Kidney (tissue), 13 donors: ENCODE measurements at regions not wholly inside any gene's neighbourhood (a gene's known extent, or its start where the extent isn't known, plus 50 kb on each side); places are given as distances from the start of the nearest gene placed in this dataset.

Experiments used
- DNase-seq, 5 donors: peaks; one replicate each; pipeline ENCODE4 v3.0.0-alpha.2; 2013 to 2020
- FAIRE-seq: peaks from 2 replicates; lab custom pipeline; 2012; peaks lifted over from hg19 to GRCh38; lab: Jason Lieb, UNC
- H3K27ac ChIP-seq, 2 donors: one replicate each; pipeline ENCODE4 v1.7.0; 2013; ENCODE audit warnings: low read depth in 2 of 2, low read length in 2 of 2, inconsistent platforms in 1 of 2
- H3K27me3 ChIP-seq: one replicate; pipeline ENCODE4 v1.7.1; 2013; ENCODE audit warnings: low read length, inconsistent platforms; ENCODE audit not compliant: control insufficient read depth, insufficient read depth
- H3K36me3 ChIP-seq, 3 donors: one replicate each; pipeline versions ENCODE4 v1.7.0 to v1.7.1; 2013; ENCODE audit warnings: low read length in 3 of 3, control low read depth in 1 of 3, inconsistent platforms in 1 of 3; ENCODE audit not compliant: insufficient read depth in 3 of 3, control insufficient read depth in 2 of 3
- H3K4me1 ChIP-seq, 3 donors: one replicate each; pipeline versions ENCODE4 v1.7.0 to v1.7.1; 2013; ENCODE audit warnings: low read length in 3 of 3, inconsistent platforms in 1 of 3, low read depth in 1 of 3; ENCODE audit not compliant: control insufficient read depth in 2 of 3, insufficient read depth in 2 of 3
- H3K4me3 ChIP-seq, 3 donors: one replicate each; pipeline versions ENCODE4 v1.7.0 to v1.8.1; 2013; ENCODE audit warnings: low read length in 3 of 3, control low read depth in 1 of 3, inconsistent platforms in 1 of 3
- H3K9ac ChIP-seq, 3 donors: one replicate each; pipeline versions ENCODE4 v1.7.0 to v1.7.1; 2013; ENCODE audit warnings: low read length in 3 of 3, control low read depth in 1 of 3, inconsistent platforms in 1 of 3
- H3K9me3 ChIP-seq, 3 donors: one replicate each; pipeline versions ENCODE4 v1.7.0 to v1.7.1; 2013; ENCODE audit warnings: low read length in 3 of 3, control low read depth in 1 of 3, inconsistent platforms in 1 of 3; ENCODE audit not compliant: control insufficient read depth in 2 of 3, insufficient read depth in 1 of 3
- intact Hi-C: fragments of 100-400 bp; cut with DNase I; formaldehyde crosslinking; loops from one replicate; pipeline ENCODE4 v1.11.1; 2022
- TF ChIP-seq, protein P1 (sequence below): IDR thresholded peaks from 3 replicates; pipeline ENCODE4 v1.5.1; 2012; ENCODE audit warnings: mild to moderate bottlenecking, moderate library complexity, borderline replicate concordance; ENCODE audit not compliant: insufficient read depth; ENCODE audit errors: extremely low read depth
- donor health status: control.
- donor health status: control.
- donor health status: control.
- donor health status: control.
- donor health status: control.
- donor health status: DM: yes; HTN: yes; CAD: no.
- donor health status: Normal renal cell carcinoma (clear cell type).

DNA sequence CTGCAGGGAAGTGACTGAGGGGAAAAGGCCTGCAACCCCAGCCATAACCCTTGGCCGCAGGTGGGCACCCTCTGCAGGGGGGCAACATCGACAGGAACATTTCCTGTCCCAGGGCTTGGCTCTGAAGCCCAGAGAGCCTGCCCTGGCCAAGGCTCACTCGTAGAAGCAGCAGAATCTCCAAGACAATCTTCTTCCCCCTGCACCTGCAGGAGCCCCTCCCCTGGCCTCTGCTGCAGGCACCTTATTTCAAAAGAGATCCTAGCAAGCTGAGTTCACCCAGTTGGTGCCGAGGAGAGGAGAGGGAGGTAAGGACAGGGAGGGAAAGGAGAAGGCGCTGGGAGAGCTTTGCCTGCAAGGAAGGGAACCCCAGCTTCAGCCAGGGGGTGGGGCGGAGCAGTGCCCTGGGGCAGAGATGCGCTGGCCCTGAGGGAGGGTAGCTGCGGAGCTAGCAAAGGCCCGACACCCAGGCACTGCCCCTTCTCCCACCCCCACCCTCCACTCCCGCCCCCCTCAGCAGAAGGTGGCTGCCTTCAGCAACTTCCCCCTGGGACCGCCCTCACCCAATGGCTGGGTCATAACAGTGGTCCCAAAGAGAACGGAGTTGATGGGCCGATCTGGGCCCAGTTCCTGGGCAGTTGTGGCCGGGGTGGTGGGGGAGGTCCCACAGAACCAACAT lies 104.3 kb upstream of the TNRC6C start:
- H3K27ac ChIP-seq: no peak overlapping the region
- no peaks in the 10 kb centered on the region for H3K4me1 ChIP-seq
- TF ChIP-seq, protein P1, sequence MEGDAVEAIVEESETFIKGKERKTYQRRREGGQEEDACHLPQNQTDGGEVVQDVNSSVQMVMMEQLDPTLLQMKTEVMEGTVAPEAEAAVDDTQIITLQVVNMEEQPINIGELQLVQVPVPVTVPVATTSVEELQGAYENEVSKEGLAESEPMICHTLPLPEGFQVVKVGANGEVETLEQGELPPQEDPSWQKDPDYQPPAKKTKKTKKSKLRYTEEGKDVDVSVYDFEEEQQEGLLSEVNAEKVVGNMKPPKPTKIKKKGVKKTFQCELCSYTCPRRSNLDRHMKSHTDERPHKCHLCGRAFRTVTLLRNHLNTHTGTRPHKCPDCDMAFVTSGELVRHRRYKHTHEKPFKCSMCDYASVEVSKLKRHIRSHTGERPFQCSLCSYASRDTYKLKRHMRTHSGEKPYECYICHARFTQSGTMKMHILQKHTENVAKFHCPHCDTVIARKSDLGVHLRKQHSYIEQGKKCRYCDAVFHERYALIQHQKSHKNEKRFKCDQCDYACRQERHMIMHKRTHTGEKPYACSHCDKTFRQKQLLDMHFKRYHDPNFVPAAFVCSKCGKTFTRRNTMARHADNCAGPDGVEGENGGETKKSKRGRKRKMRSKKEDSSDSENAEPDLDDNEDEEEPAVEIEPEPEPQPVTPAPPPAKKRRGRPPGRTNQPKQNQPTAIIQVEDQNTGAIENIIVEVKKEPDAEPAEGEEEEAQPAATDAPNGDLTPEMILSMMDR: no peak
- no peak for FAIRE-seq
- no peak overlapping the region for H3K4me3 ChIP-seq
- no peak overlapping the region for H3K9ac ChIP-seq
- no peaks in the 10 kb centered on the region for H3K27me3 ChIP-seq
- H3K36me3 ChIP-seq: peaks cover 0 to 3% (median 0%) of the 10 kb centered on the region in 3 donors
- intact Hi-C loops: no loop called here
- peak in 1 of 5 donors; percentile 39 for DNase-seq
- H3K9me3 ChIP-seq: peaks cover 0 to 3% (median 0%) of the 10 kb centered on the region in 3 donors

DNA sequence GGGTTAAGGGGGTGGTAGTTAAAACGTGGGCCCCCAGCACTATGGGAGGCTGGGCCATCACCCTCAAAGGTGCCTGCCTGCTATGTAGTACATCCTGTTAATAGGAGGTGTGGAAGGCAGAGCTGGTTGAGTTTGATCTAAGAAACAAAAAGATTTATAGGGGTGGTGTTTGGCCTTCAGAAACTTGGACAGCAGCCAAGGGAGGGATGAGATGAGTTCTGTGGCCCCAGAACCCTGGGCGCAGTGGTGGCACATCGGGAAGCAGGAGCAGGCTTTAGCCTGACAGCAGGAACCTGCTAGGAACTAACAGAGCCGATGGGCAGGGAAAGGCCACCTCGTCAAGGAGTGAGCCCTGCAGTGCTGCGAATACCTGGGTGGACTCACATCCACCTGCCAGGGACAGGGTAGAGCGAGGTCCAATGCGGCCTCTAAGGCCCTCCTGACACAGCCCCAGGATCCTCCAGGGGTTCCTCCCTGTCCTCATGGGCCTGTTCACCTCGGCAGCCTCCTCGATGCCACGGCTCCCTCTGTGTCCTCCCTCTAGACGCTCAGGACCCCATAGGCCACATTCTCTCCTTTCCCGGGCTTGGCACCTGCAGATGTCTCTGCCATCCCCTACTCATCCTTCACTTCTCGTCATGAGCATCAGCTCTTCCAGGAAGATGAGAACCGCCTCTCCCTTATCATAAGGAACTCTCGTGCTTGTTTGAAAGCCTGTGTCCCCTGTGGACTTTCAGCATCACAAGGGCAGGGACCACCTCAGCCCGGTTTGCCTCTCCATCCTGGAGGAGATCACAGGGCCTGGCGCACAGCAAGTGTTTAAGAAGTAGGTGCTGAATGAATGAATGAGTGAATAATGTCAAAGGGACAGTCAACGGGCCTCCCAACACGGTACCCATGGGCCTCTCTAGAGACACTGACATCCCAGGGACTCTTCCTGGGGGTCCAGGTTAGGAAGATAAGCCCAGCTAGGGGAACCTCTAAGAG lies 103.5 kb upstream of the TNRC6C start:
- TF ChIP-seq, protein P1: no peak
- FAIRE-seq: no peak
- peak in 1 of 5 donors; percentile 56 for DNase-seq
- peaks cover 0 to 3% (median 0%) of the 10 kb centered on the region in 3 donors for H3K36me3 ChIP-seq
- H3K9ac ChIP-seq: no peak overlapping the region
- no peaks in the 10 kb centered on the region for H3K27me3 ChIP-seq
- no peak overlapping the region for H3K4me3 ChIP-seq
- peaks cover 0 to 3% (median 0%) of the 10 kb centered on the region in 3 donors for H3K9me3 ChIP-seq
- no peak overlapping the region for H3K27ac ChIP-seq
- intact Hi-C loops: no loop called here
- no peaks in the 10 kb centered on the region for H3K4me1 ChIP-seq

DNA sequence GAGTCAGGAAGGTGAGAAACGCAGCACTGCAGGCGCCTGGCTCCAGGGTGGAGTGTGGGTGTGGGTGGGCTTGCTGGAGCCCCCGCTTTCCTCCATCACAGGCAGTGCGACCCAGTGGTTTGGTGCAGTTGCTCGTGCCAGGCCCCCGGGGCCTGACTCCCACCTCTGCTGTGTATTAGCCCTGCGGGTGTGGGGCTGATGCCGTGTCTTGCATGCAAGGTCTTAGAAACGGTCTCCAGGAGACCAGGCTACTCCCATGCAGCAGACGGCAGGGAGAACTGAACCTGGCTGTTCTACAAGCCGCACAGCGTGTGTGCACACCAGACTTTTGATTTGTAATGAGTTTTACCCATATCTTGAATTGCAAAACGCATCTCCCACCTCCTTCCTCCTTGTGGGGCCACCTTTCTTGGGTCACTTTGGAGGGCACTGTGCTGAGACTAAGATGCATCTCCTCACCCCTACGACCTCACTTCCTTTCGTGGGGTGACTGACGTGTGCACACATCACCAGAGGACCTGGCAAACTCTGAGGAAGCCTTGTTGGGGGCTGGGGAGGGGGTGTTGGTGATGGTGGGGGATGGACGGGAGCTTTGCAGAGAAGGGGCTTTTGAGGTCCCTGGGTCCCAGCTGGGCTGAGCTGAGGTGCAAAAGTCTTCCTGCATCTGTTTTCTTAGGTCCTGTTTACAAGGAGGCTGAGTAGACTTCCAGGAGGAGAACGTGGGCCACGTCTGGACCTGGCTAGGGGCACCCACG lies 101.8 kb upstream of the TNRC6C start:
- Histone ChIP-seq H3K27ac (no peak overlapping the region), H3K4me1 (no peaks in the 10 kb centered on the region), H3K27me3 (no peaks in the 10 kb centered on the region), H3K36me3 (peaks cover 0 to 3% (median 0%) of the 10 kb centered on the region in 3 donors), H3K9me3 (peaks cover 0 to 3% (median 0%) of the 10 kb centered on the region in 3 donors), H3K4me3 (no peak overlapping the region), H3K9ac (no peak overlapping the region)
- intact Hi-C loops: no loop called here
- TF ChIP-seq, protein P1: no peak
- no peak for FAIRE-seq
- DNase-seq: peak in 1 of 5 donors; percentile 52
